Large intestine (tissue), 3 donors: ENCODE measurements at regions not wholly inside any gene's neighbourhood (a gene's known extent, or its start where the extent isn't known, plus 50 kb on each side); places are given as distances from the start of the nearest gene placed in this dataset.
"Not testable (repeated sequence)": the region's sequence is repeated elsewhere in the genome, so short reads cannot be mapped to it uniquely, and the experiment has no call there.

Experiments used
- DNase-seq, 2 donors: peaks; one replicate each; pipeline versions ENCODE4 v3.0.0 to v3.0.0-alpha.2; 2013
- H3K27ac ChIP-seq: one replicate; pipeline ENCODE4 v1.5.1; 2013; ENCODE audit warnings: low read length
- H3K27me3 ChIP-seq: 2 replicates; pipeline ENCODE4 v1.6.1; 2013; ENCODE audit warnings: low read length; ENCODE audit not compliant: control insufficient read depth, insufficient read depth
- H3K36me3 ChIP-seq: 2 replicates; pipeline ENCODE4 v1.6.1; 2013; ENCODE audit warnings: low read length; ENCODE audit not compliant: control insufficient read depth, insufficient read depth
- H3K4me1 ChIP-seq: one replicate; pipeline ENCODE4 v1.6.1; 2013; ENCODE audit warnings: low read length; ENCODE audit not compliant: control insufficient read depth, insufficient read depth
- H3K4me3 ChIP-seq: one replicate; pipeline ENCODE4 v1.5.1; 2013; ENCODE audit warnings: low read length
- H3K9me3 ChIP-seq: one replicate; pipeline ENCODE4 v1.6.1; 2013; ENCODE audit warnings: mild to moderate bottlenecking, low read depth, low read length, moderate library complexity; ENCODE audit not compliant: control insufficient read depth
- WGBS: methylation state at CpG from one replicate; pipeline ENCODE4 v1.1.5; 2013; ENCODE audit warnings: low lambda C conversion rate; ENCODE audit not compliant: insufficient coverage; 5-methylcytosine and 5-hydroxymethylcytosine counted together

GRCh38 chr16:19955084-19955483 is 70.4 kb upstream of the GPRC5B start:
- H3K4me1 ChIP-seq, H3K9me3 ChIP-seq, H3K27me3 ChIP-seq, DNase-seq, H3K4me3 ChIP-seq, H3K27ac ChIP-seq, H3K36me3 ChIP-seq: not testable (repeated sequence)
- WGBS, result no CpG with 5 or more reads among the region's 3 CpGs

DNA sequence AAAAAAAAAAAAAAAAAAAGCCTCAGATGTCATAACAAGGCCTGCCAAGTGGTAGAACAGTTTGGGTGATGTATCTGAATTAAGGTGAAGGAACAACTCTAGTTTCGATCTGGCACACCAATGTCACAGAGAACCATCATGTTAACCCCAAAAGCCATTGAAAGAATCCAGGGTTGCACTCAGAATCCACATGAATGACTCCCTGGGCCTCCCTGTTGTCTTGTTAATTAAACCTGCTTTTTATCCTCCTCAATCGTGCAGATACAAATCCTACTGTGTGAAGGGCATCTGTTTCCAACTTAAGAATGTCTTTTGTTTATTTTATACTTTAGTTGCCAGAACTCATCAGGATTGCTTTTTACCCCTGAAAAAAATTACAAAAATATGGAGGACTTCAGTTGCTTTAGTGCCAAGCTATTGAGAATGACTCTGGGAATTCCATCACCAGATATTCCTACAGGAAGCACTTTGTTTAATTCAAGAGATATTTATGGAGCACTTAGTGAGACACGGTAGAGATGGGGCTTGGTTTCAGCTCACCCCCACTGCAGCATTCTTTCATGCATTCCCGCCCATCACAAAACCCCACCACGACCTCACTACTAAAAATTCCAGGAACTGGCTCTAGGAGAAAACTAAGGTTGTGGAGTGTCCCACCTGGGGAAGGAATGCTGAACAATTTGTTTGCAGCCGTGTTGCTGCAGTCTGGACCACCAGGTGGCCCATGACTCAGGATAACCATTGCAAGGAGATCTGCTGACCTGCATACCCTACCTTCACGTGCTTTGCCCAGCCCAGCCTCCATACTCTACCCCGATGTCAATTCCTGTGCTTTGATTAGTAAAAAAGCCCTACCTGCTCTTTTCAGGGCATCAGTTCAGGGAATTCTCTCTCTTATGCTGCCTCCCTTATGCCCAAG is 63.8 kb upstream of the GPRC5B start:
- Histone ChIP-seq H3K9me3 (no peaks in the 10 kb centered on the region), H3K27ac (no peak overlapping the region), H3K36me3 (no peaks in the 10 kb centered on the region), H3K4me1 (no peaks in the 10 kb centered on the region), H3K27me3 (peaks cover 3% of the 10 kb centered on the region), H3K4me3 (no peak overlapping the region)
- no peak for DNase-seq
- WGBS, result no CpG with 5 or more reads among the region's 8 CpGs

- Histone ChIP-seq H3K27me3 (no peaks in the 10 kb centered on the region), H3K36me3 (no peaks in the 10 kb centered on the region), H3K4me1 (no peaks in the 10 kb centered on the region), H3K9me3 (no peaks in the 10 kb centered on the region), H3K27ac (no peak overlapping the region), H3K4me3 (no peak overlapping the region)
- no CpG with 5 or more reads among the region's 1 CpG for WGBS
- no peak for DNase-seq
Observed at GRCh38 chr16:19945934-19946333, 61.3 kb upstream of the GPRC5B start.

DNA sequence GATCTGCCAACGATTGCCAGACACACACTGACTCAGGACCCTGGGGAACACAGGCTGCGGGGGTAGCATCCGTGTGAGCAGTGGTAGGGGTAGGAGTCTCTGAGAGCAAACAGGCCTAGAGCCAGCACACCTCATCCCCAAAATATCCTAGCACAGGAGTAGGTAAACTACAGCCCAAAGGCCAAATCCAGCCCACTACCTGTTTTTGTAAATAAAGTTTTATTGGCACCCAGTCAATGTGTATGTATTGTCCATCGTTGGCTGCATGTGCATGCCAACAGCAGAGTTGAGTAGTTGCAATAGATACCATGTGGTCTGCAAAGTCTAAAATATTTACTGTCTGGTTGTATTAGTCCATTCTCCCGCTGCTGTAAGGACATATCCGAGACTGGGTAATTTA is 55.5 kb upstream of the GPRC5B start:
- WGBS, result 100% methylated on average over 2 of the region's 6 CpGs
- DNase-seq, result no peak
- no peaks in the 10 kb centered on the region for H3K36me3 ChIP-seq
- no peaks in the 10 kb centered on the region for H3K27me3 ChIP-seq
- no peak overlapping the region for H3K27ac ChIP-seq
- no peaks in the 10 kb centered on the region for H3K4me1 ChIP-seq
- no peak overlapping the region for H3K4me3 ChIP-seq
- H3K9me3 ChIP-seq, result no peaks in the 10 kb centered on the region

- no peak overlapping the region for H3K27ac ChIP-seq
- no peak for DNase-seq
- WGBS, result 40% methylated on average over 1 of the region's 5 CpGs
- H3K27me3 ChIP-seq, result no peaks in the 10 kb centered on the region
- H3K36me3 ChIP-seq, result no peaks in the 10 kb centered on the region
- no peaks in the 10 kb centered on the region for H3K4me1 ChIP-seq
- no peaks in the 10 kb centered on the region for H3K9me3 ChIP-seq
- H3K4me3 ChIP-seq, result no peak overlapping the region
Observed at GRCh38 chr16:19939553-19939952, 54.9 kb upstream of the GPRC5B start.

GRCh38 chr16:19938536-19938935 is 53.9 kb upstream of the GPRC5B start:
- Histone ChIP-seq H3K4me1 (no peaks in the 10 kb centered on the region), H3K4me3 (no peak overlapping the region), H3K36me3 (no peaks in the 10 kb centered on the region), H3K9me3 (no peaks in the 10 kb centered on the region), H3K27me3 (no peaks in the 10 kb centered on the region), H3K27ac (no peak overlapping the region)
- WGBS, result 100% methylated on average over 2 of the region's 3 CpGs
- DNase-seq, result no peak

DNA sequence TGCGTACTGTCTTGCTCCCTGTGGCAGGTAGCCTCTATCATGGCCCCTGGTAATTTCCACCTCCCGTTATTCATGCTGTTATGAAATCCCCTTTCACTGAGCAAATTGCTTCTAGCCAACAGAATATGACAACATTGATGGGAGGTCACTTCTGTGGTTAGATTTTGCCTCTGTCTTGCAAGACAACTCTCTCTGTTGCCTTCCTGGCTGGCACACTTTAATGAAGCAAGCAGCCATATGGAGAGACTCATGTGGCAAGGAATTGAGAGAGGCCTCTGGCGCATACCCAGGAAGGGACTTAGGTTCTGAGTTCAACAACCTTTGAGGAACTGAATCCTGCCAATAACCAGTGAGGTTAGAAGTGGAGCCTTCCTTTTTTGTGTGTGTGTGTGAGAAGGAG is 51.8 kb upstream of the GPRC5B start:
- no peaks in the 10 kb centered on the region for H3K9me3 ChIP-seq
- H3K4me3 ChIP-seq, result no peak overlapping the region
- no peaks in the 10 kb centered on the region for H3K27me3 ChIP-seq
- H3K36me3 ChIP-seq, result no peaks in the 10 kb centered on the region
- no peak for DNase-seq
- no peaks in the 10 kb centered on the region for H3K4me1 ChIP-seq
- no CpG with 5 or more reads among the region's 3 CpGs for WGBS
- no peak overlapping the region for H3K27ac ChIP-seq

DNA sequence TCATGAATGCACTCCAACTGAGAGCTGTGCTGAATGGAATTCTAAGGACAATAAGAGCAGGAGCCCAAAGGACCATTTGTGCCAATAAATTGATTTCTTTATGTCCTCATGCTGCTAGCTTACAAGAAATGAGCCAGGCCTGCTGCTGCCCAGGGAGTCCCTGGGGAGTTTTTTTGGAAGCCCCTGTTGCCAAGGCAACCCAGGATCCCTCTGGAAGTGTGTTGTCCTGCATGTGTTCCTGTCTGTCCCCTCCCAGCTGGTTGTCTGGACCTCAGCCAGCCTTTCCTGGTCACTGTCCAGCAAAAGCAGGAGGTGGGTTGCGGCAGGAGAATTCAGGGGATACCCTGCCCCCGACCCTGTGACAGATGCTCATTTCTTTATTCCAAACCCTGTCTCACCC is 51.0 kb upstream of the GPRC5B start:
- Histone ChIP-seq H3K36me3 (no peaks in the 10 kb centered on the region), H3K27me3 (no peaks in the 10 kb centered on the region), H3K4me1 (no peaks in the 10 kb centered on the region), H3K4me3 (no peak overlapping the region), H3K9me3 (no peaks in the 10 kb centered on the region), H3K27ac (no peak overlapping the region)
- DNase-seq, result peak in 1 of 2 donors; percentile 9
- no CpG with 5 or more reads among the region's 2 CpGs for WGBS
